ENCODE measurements at regions not wholly inside any gene's neighbourhood (a gene's known extent, or its start where the extent isn't known, plus 50 kb on each side); places are given as distances from the start of the nearest gene placed in this dataset.

DNA sequence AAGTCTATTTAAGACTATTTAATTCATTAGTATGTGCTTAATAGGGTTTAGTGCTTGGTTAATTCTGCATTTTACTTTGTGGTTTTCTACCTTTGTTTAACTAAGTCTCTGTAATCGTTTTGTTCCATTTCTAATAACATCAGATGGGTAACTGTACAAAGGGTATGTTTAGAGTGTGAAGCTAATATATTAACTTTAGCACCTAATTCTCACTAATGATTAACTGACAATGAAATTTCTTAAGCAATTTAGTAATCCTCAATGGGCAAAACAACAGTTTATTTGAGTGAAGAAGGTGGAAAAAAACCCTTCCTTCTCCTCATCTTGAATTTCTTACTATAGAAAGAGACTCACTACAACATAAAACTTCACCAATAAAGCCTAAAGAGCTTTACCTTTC is 448.1 kb upstream of the MIR17HG start:
- DNase-seq (no peak), ATAC-seq (no peak)
- Mint-ChIP-seq H3K27me3 (no peaks in the 10 kb centered on the region), H3K4me3 (no peak overlapping the region), H3K4me1 (no peaks in the 10 kb centered on the region), H3K36me3 (ENCODE audit: low read depth) (no peaks in the 10 kb centered on the region), H3K27ac (no peak overlapping the region)
- H3K9me3 ChIP-seq (ENCODE audit: control insufficient read depth, low read length, poor library complexity, severe bottlenecking) = no peaks in the 10 kb centered on the region

DNA sequence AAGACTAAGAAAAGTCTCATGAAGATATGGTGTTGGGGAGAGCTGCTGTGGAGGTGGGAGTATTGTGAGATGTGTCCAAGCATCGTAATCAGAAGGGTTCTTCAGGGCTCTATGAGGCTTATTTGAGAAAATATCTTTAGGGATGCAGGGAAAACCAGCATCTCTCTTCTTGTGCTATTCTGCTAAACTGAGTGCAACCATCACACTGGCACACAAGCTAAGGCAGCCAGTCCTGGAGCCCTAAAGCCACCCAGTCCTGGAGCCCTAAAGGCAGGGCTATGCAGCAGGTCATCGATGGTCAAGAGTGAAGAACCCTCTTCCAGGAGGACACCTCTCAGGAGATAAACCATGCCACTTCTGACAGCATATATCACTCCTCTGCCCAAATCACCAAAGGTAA is 445.2 kb upstream of the MIR17HG start:
- ATAC-seq (no peak), DNase-seq (no peak)
- H3K27ac Mint-ChIP-seq = no peak overlapping the region
- no peaks in the 10 kb centered on the region for H3K4me1 Mint-ChIP-seq
- H3K4me3 Mint-ChIP-seq = no peak overlapping the region
- H3K27me3 Mint-ChIP-seq = no peaks in the 10 kb centered on the region
- no peaks in the 10 kb centered on the region for H3K36me3 Mint-ChIP-seq (ENCODE audit: low read depth)
- H3K9me3 ChIP-seq (ENCODE audit: control insufficient read depth, low read length, poor library complexity, severe bottlenecking) = no peaks in the 10 kb centered on the region

DNA sequence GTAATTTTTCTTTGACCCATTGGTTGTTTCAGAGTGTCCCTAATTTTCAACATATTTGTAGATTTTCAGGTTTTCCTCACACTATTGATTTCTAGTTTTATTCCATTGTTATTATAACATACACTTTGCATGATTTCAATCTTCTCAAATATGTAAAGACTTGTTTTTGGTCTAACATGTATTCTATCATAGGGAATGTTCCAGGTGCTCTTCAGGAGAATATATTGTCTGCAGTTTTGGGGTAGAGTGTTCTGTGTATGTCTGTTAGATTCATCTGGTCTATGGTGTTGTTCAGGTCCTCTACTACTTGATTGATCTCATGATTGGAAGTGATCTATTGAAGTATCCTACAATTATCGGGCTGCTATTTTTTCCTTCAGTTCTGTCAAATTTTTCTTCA is 440.9 kb upstream of the MIR17HG start:
- no peak overlapping the region for H3K27ac Mint-ChIP-seq
- no peak for DNase-seq
- no peaks in the 10 kb centered on the region for H3K27me3 Mint-ChIP-seq
- no peaks in the 10 kb centered on the region for H3K36me3 Mint-ChIP-seq (ENCODE audit: low read depth)
- no peaks in the 10 kb centered on the region for H3K9me3 ChIP-seq (ENCODE audit: control insufficient read depth, low read length, poor library complexity, severe bottlenecking)
- H3K4me3 Mint-ChIP-seq = no peak overlapping the region
- no peak for ATAC-seq
- H3K4me1 Mint-ChIP-seq = no peaks in the 10 kb centered on the region

DNA sequence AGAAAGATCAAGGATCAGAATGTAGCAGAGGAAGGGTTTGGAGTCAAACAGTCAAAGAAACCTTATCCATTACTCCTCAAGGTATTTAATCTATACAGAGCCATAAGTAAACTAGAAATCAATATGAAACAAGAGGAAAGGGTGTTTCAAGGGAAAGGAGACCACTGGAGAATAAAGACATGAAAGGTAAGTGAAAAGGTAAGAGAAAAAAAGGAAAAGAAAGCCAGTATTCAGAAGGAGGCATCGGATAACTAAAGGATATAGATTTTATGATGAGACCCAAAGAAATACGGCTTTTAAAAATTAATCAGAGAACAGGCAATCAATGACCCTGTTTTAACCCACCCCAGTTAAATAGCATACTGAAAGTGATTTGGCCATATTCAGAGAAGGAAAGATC is 438.7 kb upstream of the MIR17HG start:
- H3K27ac Mint-ChIP-seq = no peak overlapping the region
- no peaks in the 10 kb centered on the region for H3K4me1 Mint-ChIP-seq
- ATAC-seq (no peak), DNase-seq (no peak)
- no peaks in the 10 kb centered on the region for H3K9me3 ChIP-seq (ENCODE audit: control insufficient read depth, low read length, poor library complexity, severe bottlenecking)
- H3K4me3 Mint-ChIP-seq = no peak overlapping the region
- H3K27me3 Mint-ChIP-seq = no peaks in the 10 kb centered on the region
- no peaks in the 10 kb centered on the region for H3K36me3 Mint-ChIP-seq (ENCODE audit: low read depth)

DNA sequence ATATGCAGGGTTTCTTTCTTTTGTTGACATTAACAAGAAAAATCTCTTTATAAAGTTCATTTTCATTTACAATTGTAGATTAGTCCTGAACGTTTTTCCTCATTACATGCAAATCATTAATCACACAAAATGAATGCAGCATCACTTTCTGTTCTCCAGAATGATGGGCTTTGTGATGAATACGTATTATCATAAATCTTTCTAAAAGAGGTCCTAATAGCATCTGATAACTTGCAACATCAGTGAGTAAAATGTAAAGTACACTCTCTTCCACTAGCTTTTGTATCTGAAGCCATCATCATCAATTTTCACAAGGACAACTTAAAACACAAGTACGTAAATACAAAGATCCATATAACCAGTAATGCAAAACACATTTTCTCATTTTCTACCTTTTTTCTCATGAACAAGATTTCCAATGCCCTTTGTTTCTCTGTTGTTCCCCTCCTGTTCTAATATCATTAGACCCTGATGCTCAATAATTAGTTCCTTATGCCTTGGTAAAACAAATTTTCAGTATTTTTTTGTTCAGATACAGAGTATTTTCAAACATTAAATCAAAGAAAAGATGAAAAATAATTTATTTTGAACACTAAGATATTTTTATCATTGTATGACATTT is 437.4 kb upstream of the MIR17HG start:
- Mint-ChIP-seq H3K36me3 (ENCODE audit: low read depth) (no peaks in the 10 kb centered on the region), H3K4me3 (no peak overlapping the region), H3K4me1 (no peaks in the 10 kb centered on the region), H3K27me3 (no peaks in the 10 kb centered on the region), H3K27ac (no peak overlapping the region)
- no peak for ATAC-seq
- DNase-seq = no peak
- H3K9me3 ChIP-seq (ENCODE audit: control insufficient read depth, low read length, poor library complexity, severe bottlenecking) = no peaks in the 10 kb centered on the region

DNA sequence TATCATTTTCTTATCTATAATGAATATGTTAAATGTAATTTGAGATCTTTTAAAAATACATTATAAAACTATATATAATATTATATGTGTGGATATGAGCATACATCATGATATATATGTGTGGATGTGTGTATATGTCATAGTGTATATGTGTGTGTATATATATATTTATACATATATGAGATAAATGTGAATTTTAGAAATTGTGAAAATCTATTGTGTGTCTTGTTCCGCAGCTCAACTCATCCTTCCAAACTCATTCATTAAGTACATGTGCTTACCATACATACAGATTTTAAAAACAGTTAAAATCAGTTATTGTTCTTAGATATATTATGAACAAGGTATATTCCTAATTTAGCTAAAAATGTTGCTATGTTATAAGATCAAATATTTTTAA is 435.2 kb upstream of the MIR17HG start:
- Mint-ChIP-seq H3K36me3 (ENCODE audit: low read depth) (no peaks in the 10 kb centered on the region), H3K4me3 (no peak overlapping the region), H3K27me3 (no peaks in the 10 kb centered on the region), H3K4me1 (no peaks in the 10 kb centered on the region), H3K27ac (no peak overlapping the region)
- ATAC-seq (no peak), DNase-seq (no peak)
- H3K9me3 ChIP-seq (ENCODE audit: control insufficient read depth, low read length, poor library complexity, severe bottlenecking) = no peaks in the 10 kb centered on the region

DNA sequence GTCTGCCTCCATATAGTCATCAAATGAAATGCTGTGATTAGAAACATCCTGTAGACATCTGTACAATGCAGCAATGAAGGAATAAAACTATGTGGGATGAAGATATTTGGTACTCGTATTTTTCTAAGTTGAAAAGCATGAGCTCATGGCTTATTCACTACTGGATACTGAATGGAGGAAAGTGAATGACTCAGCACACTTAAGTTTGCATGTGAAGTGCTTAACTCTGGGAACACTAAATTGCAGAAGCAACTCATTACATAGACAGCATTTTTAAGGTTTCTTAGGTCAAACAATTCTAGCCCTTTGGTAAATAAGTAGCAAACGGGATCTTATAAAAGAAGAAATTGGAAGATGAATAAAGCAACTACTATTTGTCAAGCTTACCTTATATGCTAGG is 429.0 kb upstream of the MIR17HG start:
- Mint-ChIP-seq H3K4me1 (no peaks in the 10 kb centered on the region), H3K36me3 (ENCODE audit: low read depth) (no peaks in the 10 kb centered on the region), H3K27me3 (no peaks in the 10 kb centered on the region), H3K27ac (no peak overlapping the region), H3K4me3 (no peak overlapping the region)
- DNase-seq = no peak
- no peaks in the 10 kb centered on the region for H3K9me3 ChIP-seq (ENCODE audit: control insufficient read depth, low read length, poor library complexity, severe bottlenecking)
- no peak for ATAC-seq

DNA sequence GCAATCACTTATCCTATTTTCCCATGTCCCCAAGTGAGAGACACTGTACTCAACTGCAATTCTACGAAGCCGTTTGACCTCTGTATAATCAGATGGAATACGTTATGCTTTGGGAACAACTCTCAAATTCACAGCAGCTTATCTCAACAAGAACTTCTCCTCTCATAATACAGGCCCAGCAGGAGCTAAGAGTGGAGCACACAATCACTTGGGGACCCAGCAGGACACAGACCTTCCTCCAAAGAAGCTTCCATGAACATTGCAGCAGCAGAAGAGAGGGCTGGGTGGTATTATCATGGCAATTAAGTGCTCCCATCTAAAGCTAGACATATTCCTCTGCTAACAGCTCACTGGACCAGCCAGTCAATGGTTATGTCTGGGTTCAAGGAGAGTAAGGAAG is 428.3 kb upstream of the MIR17HG start:
- DNase-seq = no peak
- H3K9me3 ChIP-seq (ENCODE audit: control insufficient read depth, low read length, poor library complexity, severe bottlenecking) = no peaks in the 10 kb centered on the region
- H3K4me3 Mint-ChIP-seq = no peak overlapping the region
- H3K36me3 Mint-ChIP-seq (ENCODE audit: low read depth) = no peaks in the 10 kb centered on the region
- ATAC-seq = no peak
- H3K27me3 Mint-ChIP-seq = no peaks in the 10 kb centered on the region
- no peak overlapping the region for H3K27ac Mint-ChIP-seq
- no peaks in the 10 kb centered on the region for H3K4me1 Mint-ChIP-seq

DNA sequence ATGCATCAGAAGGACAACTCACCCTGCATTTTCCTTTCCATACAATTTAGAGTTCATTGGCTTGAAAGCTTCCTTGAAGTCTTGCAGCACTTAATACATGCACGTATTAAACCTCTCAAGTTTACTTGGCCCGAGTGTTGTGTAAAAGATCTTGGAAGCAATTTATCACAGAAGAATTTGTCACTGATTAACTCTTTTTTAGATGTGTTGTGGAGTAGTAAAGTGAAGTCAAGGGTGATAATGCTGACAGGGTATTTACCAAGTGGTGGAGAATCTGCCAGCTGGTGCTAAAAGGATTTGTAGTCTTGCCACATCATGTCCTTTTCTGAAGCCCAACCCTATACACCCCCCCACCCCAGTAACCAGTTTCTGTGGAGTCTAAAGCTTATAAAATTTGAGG is 421.0 kb upstream of the MIR17HG start:
- Mint-ChIP-seq H3K36me3 (ENCODE audit: low read depth) (no peaks in the 10 kb centered on the region), H3K4me3 (no peak overlapping the region), H3K27me3 (no peaks in the 10 kb centered on the region), H3K4me1 (no peaks in the 10 kb centered on the region), H3K27ac (no peak overlapping the region)
- DNase-seq = no peak
- H3K9me3 ChIP-seq (ENCODE audit: control insufficient read depth, low read length, poor library complexity, severe bottlenecking) = no peaks in the 10 kb centered on the region
- no peak for ATAC-seq

DNA sequence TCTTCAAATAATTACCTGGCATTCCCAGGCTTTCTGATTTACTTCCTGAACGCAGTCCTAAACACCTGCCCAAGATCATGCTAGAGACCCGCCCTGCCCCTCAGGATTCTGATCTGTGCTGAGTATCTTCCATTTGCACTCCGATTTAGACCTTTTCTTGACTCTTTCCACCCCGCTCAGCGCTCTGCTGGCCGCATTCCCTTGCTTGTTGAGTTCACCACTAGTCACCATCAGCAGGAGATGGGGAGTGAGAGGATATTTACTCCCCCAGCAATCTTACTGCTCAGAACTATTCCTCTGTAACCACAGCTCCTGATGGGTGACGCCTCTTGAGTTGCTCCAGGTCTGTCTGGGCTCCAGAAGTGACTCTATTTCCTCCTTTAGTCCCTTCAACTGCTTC is 419.4 kb upstream of the MIR17HG start:
- DNase-seq (no peak), ATAC-seq (no peak)
- Mint-ChIP-seq H3K36me3 (ENCODE audit: low read depth) (no peaks in the 10 kb centered on the region), H3K4me3 (no peak overlapping the region), H3K27me3 (no peaks in the 10 kb centered on the region), H3K4me1 (no peaks in the 10 kb centered on the region), H3K27ac (no peak overlapping the region)
- H3K9me3 ChIP-seq (ENCODE audit: control insufficient read depth, low read length, poor library complexity, severe bottlenecking) = no peaks in the 10 kb centered on the region

DNA sequence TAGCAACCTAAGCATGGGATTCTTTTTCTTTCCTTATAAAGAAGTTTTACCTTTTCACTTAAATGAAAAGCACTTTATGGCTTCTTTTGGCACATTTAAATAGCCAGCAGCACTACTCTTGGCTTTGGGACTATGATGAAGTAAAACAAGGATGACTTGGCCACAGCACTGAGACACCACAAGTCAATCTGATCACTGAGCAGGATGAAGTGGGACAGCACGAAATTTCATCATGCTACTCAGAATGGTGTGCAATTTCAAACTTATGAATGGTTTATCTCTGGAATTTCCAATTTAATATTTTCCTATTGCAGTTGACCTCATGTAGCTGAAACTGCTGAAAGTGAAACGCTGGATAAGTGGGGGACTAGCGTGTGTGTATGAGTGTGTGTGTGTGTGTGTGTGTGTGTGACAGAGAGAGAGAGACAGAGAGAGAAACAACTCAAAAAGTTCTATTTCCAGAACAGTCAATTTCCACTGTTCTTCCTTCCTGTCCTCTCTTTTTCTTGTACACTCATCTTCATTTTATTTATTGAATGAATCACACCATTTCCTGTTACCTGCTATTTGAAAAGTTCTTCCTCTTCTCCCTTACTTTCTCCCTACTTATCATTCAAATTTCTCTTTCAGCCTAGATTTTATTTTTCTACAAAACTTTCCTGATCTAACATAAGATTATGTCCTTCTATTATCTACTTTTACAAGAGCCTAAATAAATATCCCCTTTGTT is 414.2 kb upstream of the MIR17HG start:
- Mint-ChIP-seq H3K27ac (no peak overlapping the region), H3K27me3 (no peaks in the 10 kb centered on the region)

DNA sequence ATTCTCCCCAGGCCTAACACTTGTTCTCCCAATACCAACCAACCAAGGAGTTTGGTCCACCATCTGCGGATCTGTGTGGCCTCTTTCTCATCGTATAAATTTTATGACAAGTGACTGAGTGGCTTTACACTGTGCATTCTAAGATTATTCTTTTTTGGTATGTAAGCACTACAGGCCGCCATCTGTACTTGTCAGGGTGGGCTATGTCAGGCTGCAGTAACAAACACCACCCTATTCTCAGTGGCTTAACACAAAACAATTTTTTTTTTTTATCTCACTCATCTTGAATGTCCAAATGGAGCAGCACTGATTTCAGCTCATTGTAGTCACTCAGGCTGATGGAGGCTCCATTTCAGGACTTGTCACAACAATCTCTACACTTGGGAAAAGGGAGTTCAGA is 412.7 kb upstream of the MIR17HG start:
- Mint-ChIP-seq H3K27ac (no peak overlapping the region), H3K4me3 (no peak overlapping the region), H3K4me1 (no peaks in the 10 kb centered on the region), H3K27me3 (no peaks in the 10 kb centered on the region), H3K36me3 (ENCODE audit: low read depth) (no peaks in the 10 kb centered on the region)
- no peak for DNase-seq
- H3K9me3 ChIP-seq (ENCODE audit: control insufficient read depth, low read length, poor library complexity, severe bottlenecking) = no peaks in the 10 kb centered on the region
- ATAC-seq = no peak

More for the DNA sequence above, 414.2 kb upstream of the MIR17HG start:
- Mint-ChIP-seq H3K4me1 (no peaks in the 10 kb centered on the region), H3K36me3 (ENCODE audit: low read depth) (no peaks in the 10 kb centered on the region), H3K4me3 (no peak overlapping the region)
- H3K9me3 ChIP-seq (ENCODE audit: control insufficient read depth, low read length, poor library complexity, severe bottlenecking) = no peaks in the 10 kb centered on the region
- DNase-seq (no peak), ATAC-seq (no peak)

DNA sequence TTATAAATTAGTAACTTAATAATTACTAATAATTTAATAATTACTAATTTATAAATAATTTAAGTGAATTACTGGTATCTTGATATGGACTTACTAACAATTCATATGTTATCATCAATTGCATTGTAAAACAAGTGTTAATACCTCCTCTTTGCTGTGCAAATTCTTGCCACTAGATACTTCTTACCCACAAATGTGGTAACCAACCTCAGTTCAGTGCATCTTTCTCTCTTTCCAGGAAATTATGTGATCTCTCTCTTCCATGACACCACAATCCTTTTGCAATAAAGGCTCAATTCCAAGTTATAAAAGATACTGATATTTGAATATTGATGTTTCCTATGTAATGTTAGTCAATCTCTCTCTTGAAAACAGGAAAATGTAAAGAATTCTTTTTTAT is 408.6 kb upstream of the MIR17HG start:
- Mint-ChIP-seq H3K36me3 (ENCODE audit: low read depth) (no peaks in the 10 kb centered on the region), H3K4me3 (no peak overlapping the region), H3K4me1 (no peaks in the 10 kb centered on the region), H3K27ac (no peak overlapping the region), H3K27me3 (no peaks in the 10 kb centered on the region)
- no peaks in the 10 kb centered on the region for H3K9me3 ChIP-seq (ENCODE audit: control insufficient read depth, low read length, poor library complexity, severe bottlenecking)
- DNase-seq (no peak), ATAC-seq (no peak)

DNA sequence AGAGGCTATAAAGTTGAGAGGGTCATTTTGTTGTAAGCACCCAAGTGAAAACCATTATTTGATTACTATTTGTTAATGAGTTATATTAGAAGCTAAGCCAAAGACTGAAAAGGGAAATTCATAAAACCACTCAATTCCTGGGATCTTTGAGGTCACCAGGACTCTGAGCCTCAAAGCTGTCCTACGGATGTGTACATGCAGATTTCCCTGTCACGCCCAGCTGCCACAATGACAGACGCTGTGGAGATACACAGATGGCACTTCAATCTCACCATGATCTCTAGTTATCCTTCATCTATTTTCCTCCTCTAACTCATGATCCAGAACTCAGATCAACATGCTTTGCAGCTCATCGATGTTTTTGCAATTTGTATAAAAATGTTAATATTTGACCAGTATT is 403.5 kb upstream of the MIR17HG start:
- Mint-ChIP-seq H3K4me3 (no peak overlapping the region), H3K27me3 (no peaks in the 10 kb centered on the region), H3K4me1 (no peaks in the 10 kb centered on the region)

More for the DNA sequence above, 403.5 kb upstream of the MIR17HG start:
- H3K9me3 ChIP-seq (ENCODE audit: control insufficient read depth, low read length, poor library complexity, severe bottlenecking) = no peaks in the 10 kb centered on the region
- DNase-seq (no peak), ATAC-seq (no peak)
- Mint-ChIP-seq H3K36me3 (ENCODE audit: low read depth) (no peaks in the 10 kb centered on the region), H3K27ac (no peak overlapping the region)

Data from T-helper 17 cell (primary cell).